ENCODE measurements at regions not wholly inside any gene's neighbourhood (a gene's known extent, or its start where the extent isn't known, plus 50 kb on each side); places are given as distances from the start of the nearest gene placed in this dataset.
A peak's percentile ranks its signal among the peaks of the same experiment; 100 is the strongest.

DNA sequence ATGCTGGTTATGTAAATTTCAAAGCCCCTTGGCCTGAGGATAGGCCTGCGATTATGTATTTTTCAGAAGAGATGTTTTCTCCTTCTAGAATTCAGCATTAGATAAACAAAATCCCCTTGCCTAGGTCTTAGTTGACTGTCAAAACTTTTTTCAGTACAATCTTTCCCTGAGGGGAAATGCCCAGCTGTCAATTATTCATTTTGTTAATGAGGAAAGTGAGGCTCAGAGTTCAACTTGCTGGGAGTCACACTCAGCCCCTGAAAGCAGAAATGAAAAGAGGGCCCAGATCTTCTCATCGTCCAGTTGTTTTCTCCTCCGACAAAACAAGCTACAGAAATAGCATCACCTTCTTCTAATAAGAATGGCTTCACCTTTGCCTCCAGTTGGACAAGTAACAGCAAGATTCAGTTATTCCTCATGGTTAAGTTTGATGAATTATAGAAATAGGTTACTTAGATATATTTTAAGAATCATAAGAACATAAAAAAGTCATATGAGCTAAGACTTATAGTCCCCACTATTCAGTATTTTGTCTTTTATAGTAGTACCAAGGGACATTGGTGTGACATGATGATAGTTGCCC is 627.1 kb upstream of the WWC1 start:
- DNase-seq (ENCODE audit: low read depth): no peak
- no peak overlapping the region for H3K4me3 ChIP-seq (ENCODE audit: low read length)
- TF ChIP-seq, protein P1, sequence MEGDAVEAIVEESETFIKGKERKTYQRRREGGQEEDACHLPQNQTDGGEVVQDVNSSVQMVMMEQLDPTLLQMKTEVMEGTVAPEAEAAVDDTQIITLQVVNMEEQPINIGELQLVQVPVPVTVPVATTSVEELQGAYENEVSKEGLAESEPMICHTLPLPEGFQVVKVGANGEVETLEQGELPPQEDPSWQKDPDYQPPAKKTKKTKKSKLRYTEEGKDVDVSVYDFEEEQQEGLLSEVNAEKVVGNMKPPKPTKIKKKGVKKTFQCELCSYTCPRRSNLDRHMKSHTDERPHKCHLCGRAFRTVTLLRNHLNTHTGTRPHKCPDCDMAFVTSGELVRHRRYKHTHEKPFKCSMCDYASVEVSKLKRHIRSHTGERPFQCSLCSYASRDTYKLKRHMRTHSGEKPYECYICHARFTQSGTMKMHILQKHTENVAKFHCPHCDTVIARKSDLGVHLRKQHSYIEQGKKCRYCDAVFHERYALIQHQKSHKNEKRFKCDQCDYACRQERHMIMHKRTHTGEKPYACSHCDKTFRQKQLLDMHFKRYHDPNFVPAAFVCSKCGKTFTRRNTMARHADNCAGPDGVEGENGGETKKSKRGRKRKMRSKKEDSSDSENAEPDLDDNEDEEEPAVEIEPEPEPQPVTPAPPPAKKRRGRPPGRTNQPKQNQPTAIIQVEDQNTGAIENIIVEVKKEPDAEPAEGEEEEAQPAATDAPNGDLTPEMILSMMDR (conservative IDR thresholded peaks at IDR 0.05; ENCODE audit: low read depth, low read length): no peak

DNA sequence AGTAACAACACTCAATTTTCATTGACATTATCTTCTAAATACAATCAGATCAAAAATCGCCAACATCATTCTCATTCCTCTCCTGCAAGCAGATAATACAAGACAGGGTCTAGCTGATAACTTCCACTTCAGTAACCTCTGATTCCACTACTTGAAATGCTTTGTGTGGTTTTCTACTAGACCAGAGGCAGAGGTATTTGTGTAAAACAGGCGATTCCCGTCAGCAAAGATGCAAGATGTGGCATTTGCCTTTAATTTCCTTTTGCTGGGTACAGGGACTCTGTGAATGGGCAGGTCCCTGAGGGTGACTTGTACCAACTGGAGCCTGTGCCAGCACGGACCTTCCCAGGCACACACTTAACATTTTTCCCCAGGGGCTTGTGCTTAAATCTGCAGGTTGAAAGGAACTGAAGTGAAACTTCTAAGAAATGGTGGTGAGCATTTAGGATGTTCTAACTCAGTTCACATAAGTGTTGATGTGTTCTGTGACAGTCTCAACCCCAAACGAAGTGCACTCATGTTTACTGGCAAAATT is 625.5 kb upstream of the WWC1 start:
- no peak for DNase-seq (ENCODE audit: low read depth)
- no peak overlapping the region for H3K4me3 ChIP-seq (ENCODE audit: low read length)
- TF ChIP-seq, protein P1 (conservative IDR thresholded peaks at IDR 0.05; ENCODE audit: low read depth, low read length): no peak

DNA sequence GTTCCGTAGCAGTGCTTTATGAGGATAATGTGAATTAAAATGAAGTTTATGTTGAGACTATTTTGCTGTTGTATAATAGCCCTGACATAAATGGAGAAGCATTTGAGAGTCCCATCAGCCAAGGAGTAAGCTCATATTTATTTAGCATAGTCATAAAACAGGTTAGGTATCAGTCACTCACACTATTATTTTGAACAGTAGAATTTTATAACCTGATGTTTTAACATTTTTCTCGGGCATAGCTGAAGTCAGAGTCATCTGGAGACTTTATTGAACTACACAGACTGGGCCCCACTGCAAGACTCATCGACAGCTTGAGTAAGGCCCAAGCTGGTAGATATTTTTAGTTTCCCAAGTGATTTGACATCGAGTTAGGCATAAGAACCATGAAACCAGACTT is 620.3 kb upstream of the WWC1 start:
- TF ChIP-seq, protein P1 (conservative IDR thresholded peaks at IDR 0.05; ENCODE audit: low read depth, low read length): no peak
- H3K4me3 ChIP-seq (ENCODE audit: low read length): no peak overlapping the region
- no peak for DNase-seq (ENCODE audit: low read depth)

DNA sequence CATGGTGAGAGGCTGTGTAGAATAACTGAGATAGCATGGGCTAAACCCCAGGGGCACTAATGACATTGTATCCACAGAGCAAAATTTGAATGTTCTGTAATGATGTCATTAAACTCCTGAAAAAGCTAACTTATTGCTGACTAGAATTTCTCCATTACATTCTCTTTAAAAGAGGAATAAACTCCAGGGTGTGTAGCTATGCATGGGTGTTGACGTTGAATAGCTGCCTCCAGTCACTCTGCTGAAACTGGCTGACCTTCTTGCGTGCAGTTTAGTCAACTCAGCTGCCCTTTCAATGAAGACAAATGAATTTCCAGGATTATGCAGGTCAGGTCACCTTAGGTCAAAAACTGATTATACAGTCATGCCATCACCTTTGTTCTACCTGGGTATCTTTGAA is 617.5 kb upstream of the WWC1 start:
- TF ChIP-seq, protein P1 (conservative IDR thresholded peaks at IDR 0.05; ENCODE audit: low read depth, low read length): no peak
- H3K4me3 ChIP-seq (ENCODE audit: low read length): no peak overlapping the region
- DNase-seq (ENCODE audit: low read depth): no peak

DNA sequence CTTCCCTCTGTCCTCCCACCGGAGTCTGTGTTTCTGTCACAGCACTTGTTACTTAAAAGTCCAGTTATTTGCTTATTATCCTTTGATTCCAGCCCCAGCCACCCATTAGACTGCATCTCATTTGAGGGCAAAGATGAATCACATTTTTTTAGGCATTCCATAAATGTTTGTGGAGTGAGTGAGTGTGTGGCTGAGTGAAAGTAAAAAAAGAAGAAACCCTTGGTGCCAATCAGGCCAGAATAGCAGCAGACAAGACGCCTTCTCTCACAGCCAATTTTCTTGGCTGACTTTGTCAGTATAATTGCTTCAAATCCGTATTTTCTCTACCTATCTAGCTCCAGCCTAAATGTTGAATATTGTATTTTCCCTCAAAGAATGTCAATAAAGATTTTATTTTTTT is 613.0 kb upstream of the WWC1 start:
- no peak for DNase-seq (ENCODE audit: low read depth)
- no peak overlapping the region for H3K4me3 ChIP-seq (ENCODE audit: low read length)
- TF ChIP-seq, protein P1 (conservative IDR thresholded peaks at IDR 0.05; ENCODE audit: low read depth, low read length): no peak

DNA sequence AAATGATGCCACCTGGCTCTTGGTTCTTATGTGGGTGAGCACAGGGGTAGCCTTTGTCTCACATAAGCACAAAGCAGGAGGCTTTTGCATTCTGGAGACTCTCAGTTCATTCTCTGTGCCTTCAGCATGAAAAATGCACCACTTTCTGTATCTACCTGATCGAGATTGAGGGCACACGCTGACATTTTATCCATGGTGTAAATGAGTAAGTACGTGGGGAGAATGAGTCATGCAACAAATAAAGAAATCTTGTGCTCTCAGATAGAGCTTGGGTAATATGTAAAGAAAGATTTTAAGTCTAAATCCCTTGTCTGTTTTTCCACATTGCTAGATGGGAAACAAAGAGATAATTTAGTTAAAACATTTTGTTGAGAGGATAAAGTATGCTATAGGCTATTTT is 607.2 kb upstream of the WWC1 start:
- TF ChIP-seq, protein P1 (conservative IDR thresholded peaks at IDR 0.05; ENCODE audit: low read depth, low read length): no peak
- peak; percentile 28 for DNase-seq (ENCODE audit: low read depth)
- no peak overlapping the region for H3K4me3 ChIP-seq (ENCODE audit: low read length)

DNA sequence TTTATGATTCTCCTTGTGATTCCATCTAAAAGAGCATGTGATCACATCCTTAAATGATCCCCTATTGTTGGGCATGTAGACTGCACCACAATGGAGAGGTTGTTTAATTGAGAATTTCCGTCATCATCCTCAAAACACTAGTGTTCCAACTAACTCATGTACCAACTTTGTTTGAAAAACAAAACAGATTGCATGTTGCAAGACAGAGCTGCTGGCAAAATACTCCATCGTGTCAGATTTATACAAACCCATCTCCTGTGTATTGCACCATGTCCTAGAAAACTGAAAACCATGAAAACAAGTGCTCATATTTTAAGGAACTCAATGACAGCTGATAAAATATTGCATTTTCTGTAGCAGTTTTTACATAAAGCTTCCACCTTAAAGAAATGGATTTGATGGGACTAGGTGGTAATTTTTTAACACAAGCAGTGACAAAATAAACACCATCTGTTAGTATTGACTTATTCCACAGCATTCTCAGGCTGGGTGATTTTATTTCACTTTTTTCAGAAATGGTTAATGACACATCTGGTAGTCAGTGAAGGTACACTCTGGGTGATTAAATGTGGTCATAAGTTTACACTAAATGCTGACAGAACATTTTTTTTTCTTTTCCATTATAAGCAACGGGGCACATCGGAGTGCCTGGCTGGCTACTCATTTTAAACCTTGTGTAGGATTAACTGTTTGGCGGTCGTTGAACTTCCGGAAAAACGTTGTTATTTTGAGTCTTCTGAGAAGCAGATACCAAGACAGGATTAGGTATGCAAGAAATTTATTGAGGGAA is 602.9 kb upstream of the WWC1 start:
- H3K4me3 ChIP-seq (ENCODE audit: low read length): no peak overlapping the region
- TF ChIP-seq, protein P1 (conservative IDR thresholded peaks at IDR 0.05; ENCODE audit: low read depth, low read length): no peak
- no peak for DNase-seq (ENCODE audit: low read depth)
